Astrocyte (in vitro differentiated cells and primary cell): ENCODE measurements at regions not wholly inside any gene's neighbourhood (a gene's known extent, or its start where the extent isn't known, plus 50 kb on each side); places are given as distances from the start of the nearest gene placed in this dataset.

Experiments used
- CTCF ChIP-seq: IDR thresholded peaks from 2 replicates; pipeline ENCODE4 v1.5.1; 2011; ENCODE audit warnings: low read depth, mild to moderate bottlenecking, inconsistent platforms, low read length, moderate library complexity; ENCODE audit not compliant: insufficient read depth
- EZH2 ChIP-seq: IDR thresholded peaks from 2 replicates; pipeline ENCODE4 v1.6.1; 2012; ENCODE audit warnings: mild to moderate bottlenecking, low read length, inconsistent platforms; ENCODE audit not compliant: insufficient read depth

- TF ChIP-seq EZH2: no peak
- no peak for TF ChIP-seq CTCF
Measured at GRCh38 chr13:89214185-89214584, 1543.0 kb downstream of the SLITRK5 start.
